Thyroid gland (tissue), 4 donors: ENCODE measurements at regions not wholly inside any gene's neighbourhood (a gene's known extent, or its start where the extent isn't known, plus 50 kb on each side); places are given as distances from the start of the nearest gene placed in this dataset.

Experiments used
- DNase-seq, 2 donors: peaks; one replicate each; pipeline ENCODE4 v3.0.0-alpha.2; 2019
- H3K27ac ChIP-seq, 3 donors: fragments of 200-600 bp; sonication (generic); 1 replicate in 2 of 3; 2 replicates in 1 of 3; pipeline ENCODE4 v1.5.1; 2016 to 2019; ENCODE audit warnings: mild to moderate bottlenecking in 1 of 3, moderate library complexity in 1 of 3
- H3K27me3 ChIP-seq: fragments of 200-600 bp; sonication (generic); one replicate; pipeline ENCODE4 v1.5.1; 2019
- H3K36me3 ChIP-seq, 2 donors: fragments of 200-600 bp; sonication (generic); one replicate each; pipeline ENCODE4 v1.5.1; 2016 to 2019
- H3K4me1 ChIP-seq, 2 donors: fragments of 200-600 bp; sonication (generic); one replicate each; pipeline ENCODE4 v1.5.1; 2017 to 2019
- H3K4me3 ChIP-seq, 3 donors: fragments of 200-600 bp; sonication (generic); replicated peaks in 1 of 3; 1 replicate in 2 of 3; 2 replicates in 1 of 3; pipeline ENCODE4 v1.5.1; 2016; ENCODE audit warnings: mild to moderate bottlenecking in 1 of 3
- H3K9me3 ChIP-seq: fragments of 200-600 bp; sonication (generic); one replicate; pipeline ENCODE4 v1.5.1; 2017
- CTCF ChIP-seq, 6 experiments: fragments of 200-600 bp in 3 of 6; fragments of 450-650 bp in 3 of 6; sonication (generic) in 3 of 6; IDR thresholded peaks; one replicate each; pipeline ENCODE4 v1.5.1; 2016 to 2019; ENCODE audit warnings: antibody characterized with exemption in 6 of 6, mild to moderate bottlenecking in 2 of 6, inconsistent platforms in 1 of 6, moderate library complexity in 1 of 6
- POLR2A ChIP-seq, 2 donors: fragments of 450-650 bp; IDR thresholded peaks; one replicate each; pipeline ENCODE4 v1.6.1; 2017; ENCODE audit warnings: antibody characterized with exemption in 2 of 2, mild to moderate bottlenecking in 2 of 2, moderate library complexity in 1 of 2
- WGBS, 2 donors: methylation state at CpG; one replicate each; pipeline ENCODE4 v1.1.5; 2017; 5-methylcytosine and 5-hydroxymethylcytosine counted together
- intact Hi-C: fragments of 100-400 bp; cut with DNase I; formaldehyde crosslinking; loops from one replicate; pipeline ENCODE4 v1.15.1; 2023

- Histone ChIP-seq H3K4me1 (no peaks in the 10 kb centered on the region), H3K27ac (no peak overlapping the region), H3K36me3 (no peaks in the 10 kb centered on the region), H3K9me3 (no peaks in the 10 kb centered on the region), H3K27me3 (no peaks in the 10 kb centered on the region), H3K4me3 (no peak overlapping the region)
- intact Hi-C loops, result no loop called here
- DNase-seq, result no peak
- TF ChIP-seq CTCF (IDR thresholded peaks at IDR 0.05) (no peak), POLR2A (IDR thresholded peaks at IDR 0.05) (no peak)
- WGBS, 2 donors, result 85 to 86% methylated on average over 14 of the region's 14 CpGs
Observed at GRCh38 chr15:93247466-93248121, 158.6 kb upstream of the RGMA start.

GRCh38 chr15:93246266-93247242 lies 157.5 kb upstream of the RGMA start:
- intact Hi-C loops, result no loop called here
- H3K27me3 ChIP-seq, result no peaks in the 10 kb centered on the region
- no peak overlapping the region for H3K4me3 ChIP-seq
- H3K9me3 ChIP-seq, result no peaks in the 10 kb centered on the region
- TF ChIP-seq POLR2A (IDR thresholded peaks at IDR 0.05) (no peak), CTCF (IDR thresholded peaks at IDR 0.05) (no peak)
- no peak for DNase-seq
- H3K27ac ChIP-seq, result no peak overlapping the region
- no peaks in the 10 kb centered on the region for H3K4me1 ChIP-seq
- WGBS, 2 donors, result 81 to 87% methylated on average over 23 to 25 of the region's 25 CpGs
- H3K36me3 ChIP-seq, result no peaks in the 10 kb centered on the region

- no peaks in the 10 kb centered on the region for H3K9me3 ChIP-seq
- DNase-seq, result no peak
- H3K4me3 ChIP-seq, result no peak overlapping the region
- no peaks in the 10 kb centered on the region for H3K27me3 ChIP-seq
- intact Hi-C loops, result no loop called here
- no peak overlapping the region for H3K27ac ChIP-seq
- no peak for TF ChIP-seq CTCF (IDR thresholded peaks at IDR 0.05)
- no peak for TF ChIP-seq POLR2A (IDR thresholded peaks at IDR 0.05)
- 67 to 89% methylated on average over 5 of the region's 5 CpGs for WGBS, 2 donors
- no peaks in the 10 kb centered on the region for H3K36me3 ChIP-seq
- H3K4me1 ChIP-seq, result no peaks in the 10 kb centered on the region
Observed at GRCh38 chr15:93245661-93246042, 156.6 kb upstream of the RGMA start.

GRCh38 chr15:93244696-93245660 lies 156.0 kb upstream of the RGMA start:
- Histone ChIP-seq H3K27ac (no peak overlapping the region), H3K36me3 (no peaks in the 10 kb centered on the region), H3K9me3 (no peaks in the 10 kb centered on the region), H3K27me3 (no peaks in the 10 kb centered on the region), H3K4me1 (no peaks in the 10 kb centered on the region), H3K4me3 (no peak overlapping the region)
- 80 to 84% methylated on average over 18 to 22 of the region's 26 CpGs for WGBS, 2 donors
- TF ChIP-seq POLR2A (IDR thresholded peaks at IDR 0.05) (no peak), CTCF (IDR thresholded peaks at IDR 0.05) (no peak)
- DNase-seq, result no peak
- intact Hi-C loops, result no loop called here
